22Rv1 (cell line): ENCODE measurements at regions not wholly inside any gene's neighbourhood (a gene's known extent, or its start where the extent isn't known, plus 50 kb on each side); places are given as distances from the start of the nearest gene placed in this dataset.

ENCODE experiments used
- H3K27ac ChIP-seq: fragments of 450-650 bp; 2 replicates; pipeline ENCODE4 v1.5.1; 2017
- ZFX ChIP-seq: fragments of 450-650 bp; IDR thresholded peaks from 2 replicates; pipeline ENCODE4 v1.6.1; 2017; ENCODE audit warnings: antibody characterized with exemption, borderline replicate concordance
- TF ChIP-seq, protein P1 (sequence below): fragments of 450-650 bp; IDR thresholded peaks from 2 replicates; pipeline ENCODE4 v1.5.1; 2017; ENCODE audit warnings: mild to moderate bottlenecking

DNA sequence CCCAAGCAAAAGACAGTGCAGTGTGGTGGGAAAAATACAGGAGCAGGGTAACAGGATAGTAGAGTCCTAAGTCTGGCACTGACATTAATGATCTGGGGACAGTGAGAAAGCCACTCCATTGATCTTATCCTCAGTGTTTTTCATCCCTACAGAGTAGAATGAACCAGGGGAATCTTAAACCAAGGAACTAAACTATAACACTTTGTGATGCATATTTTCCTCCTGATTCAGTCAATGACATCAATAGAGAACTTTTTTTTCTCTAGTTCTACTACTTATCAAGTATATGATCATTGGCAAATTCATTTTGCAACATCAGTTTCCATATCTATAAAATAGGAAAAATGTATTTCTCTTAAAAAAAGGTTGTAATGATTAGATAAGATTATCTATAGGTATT is 151.1 kb downstream of the TMEM26 start:
- no peak overlapping the region for H3K27ac ChIP-seq
- TF ChIP-seq ZFX, result no peak
- TF ChIP-seq, protein P1, sequence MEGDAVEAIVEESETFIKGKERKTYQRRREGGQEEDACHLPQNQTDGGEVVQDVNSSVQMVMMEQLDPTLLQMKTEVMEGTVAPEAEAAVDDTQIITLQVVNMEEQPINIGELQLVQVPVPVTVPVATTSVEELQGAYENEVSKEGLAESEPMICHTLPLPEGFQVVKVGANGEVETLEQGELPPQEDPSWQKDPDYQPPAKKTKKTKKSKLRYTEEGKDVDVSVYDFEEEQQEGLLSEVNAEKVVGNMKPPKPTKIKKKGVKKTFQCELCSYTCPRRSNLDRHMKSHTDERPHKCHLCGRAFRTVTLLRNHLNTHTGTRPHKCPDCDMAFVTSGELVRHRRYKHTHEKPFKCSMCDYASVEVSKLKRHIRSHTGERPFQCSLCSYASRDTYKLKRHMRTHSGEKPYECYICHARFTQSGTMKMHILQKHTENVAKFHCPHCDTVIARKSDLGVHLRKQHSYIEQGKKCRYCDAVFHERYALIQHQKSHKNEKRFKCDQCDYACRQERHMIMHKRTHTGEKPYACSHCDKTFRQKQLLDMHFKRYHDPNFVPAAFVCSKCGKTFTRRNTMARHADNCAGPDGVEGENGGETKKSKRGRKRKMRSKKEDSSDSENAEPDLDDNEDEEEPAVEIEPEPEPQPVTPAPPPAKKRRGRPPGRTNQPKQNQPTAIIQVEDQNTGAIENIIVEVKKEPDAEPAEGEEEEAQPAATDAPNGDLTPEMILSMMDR, result no peak

DNA sequence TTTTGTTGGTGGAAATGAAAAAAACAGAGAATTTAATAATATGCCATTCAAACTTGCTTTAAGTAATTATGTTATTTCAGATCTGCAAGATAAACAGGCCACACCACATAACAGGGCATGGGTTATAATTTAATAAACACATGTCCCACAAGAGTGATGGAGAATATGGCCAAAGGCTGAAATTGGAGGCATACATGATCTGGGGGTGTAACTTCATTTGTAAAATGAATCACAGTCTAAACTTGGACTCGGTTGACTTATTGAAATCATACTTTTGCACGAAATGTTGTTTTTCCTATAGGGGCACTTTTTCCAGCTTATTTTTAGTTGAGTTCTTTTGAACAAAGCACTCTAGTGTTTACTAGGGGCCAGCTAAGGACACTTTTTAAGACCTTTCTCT is 151.6 kb downstream of the TMEM26 start:
- TF ChIP-seq, protein P1, result no peak
- no peak for TF ChIP-seq ZFX
- H3K27ac ChIP-seq, result no peak overlapping the region

DNA sequence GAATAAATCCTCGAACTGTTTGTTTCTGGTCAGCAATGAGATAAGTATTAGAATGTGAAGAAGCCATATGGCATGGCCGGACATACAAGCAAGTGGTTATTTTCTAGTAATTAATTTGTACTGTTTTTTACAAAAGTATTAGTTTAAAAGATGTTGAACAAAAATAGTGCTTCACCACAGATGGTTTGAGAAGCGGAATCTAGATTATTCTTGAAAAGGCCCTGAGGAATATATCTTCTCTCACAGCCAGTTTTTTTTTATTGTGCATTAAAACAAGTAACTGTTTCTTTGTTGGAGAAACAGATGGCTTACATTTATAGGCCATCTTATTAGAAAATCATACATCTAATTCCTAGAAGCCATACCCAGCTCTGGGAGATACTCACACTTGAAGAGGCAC is 153.3 kb downstream of the TMEM26 start:
- H3K27ac ChIP-seq, result no peak overlapping the region
- TF ChIP-seq, protein P1, result no peak
- no peak for TF ChIP-seq ZFX

GRCh38 chr10:61299156-61299555 is 154.0 kb downstream of the TMEM26 start:
- no peak overlapping the region for H3K27ac ChIP-seq
- no peak for TF ChIP-seq ZFX
- TF ChIP-seq, protein P1, result no peak

GRCh38 chr10:61298194-61298593 is 155.0 kb downstream of the TMEM26 start:
- no peak for TF ChIP-seq ZFX
- TF ChIP-seq, protein P1, result no peak
- no peak overlapping the region for H3K27ac ChIP-seq

DNA sequence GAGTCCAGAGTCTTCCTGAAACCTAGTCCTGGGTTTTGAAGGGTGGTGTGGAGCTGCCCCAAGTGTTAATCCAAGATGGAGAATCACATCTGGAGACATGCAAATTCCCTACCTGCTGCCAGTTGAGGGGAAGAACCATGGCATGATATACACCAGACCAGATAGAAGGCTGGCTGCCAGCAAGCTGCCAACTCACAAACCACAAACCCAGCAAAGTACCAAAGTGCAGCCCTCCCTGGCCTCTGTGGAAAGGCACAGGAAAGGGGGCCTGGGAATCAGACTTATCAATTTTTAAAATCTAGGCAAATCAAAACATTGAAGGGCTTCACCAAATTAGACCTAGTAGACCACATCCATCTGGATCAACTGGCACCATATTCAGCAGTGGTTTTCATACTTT is 157.0 kb downstream of the TMEM26 start:
- TF ChIP-seq, protein P1, result no peak
- no peak for TF ChIP-seq ZFX

DNA sequence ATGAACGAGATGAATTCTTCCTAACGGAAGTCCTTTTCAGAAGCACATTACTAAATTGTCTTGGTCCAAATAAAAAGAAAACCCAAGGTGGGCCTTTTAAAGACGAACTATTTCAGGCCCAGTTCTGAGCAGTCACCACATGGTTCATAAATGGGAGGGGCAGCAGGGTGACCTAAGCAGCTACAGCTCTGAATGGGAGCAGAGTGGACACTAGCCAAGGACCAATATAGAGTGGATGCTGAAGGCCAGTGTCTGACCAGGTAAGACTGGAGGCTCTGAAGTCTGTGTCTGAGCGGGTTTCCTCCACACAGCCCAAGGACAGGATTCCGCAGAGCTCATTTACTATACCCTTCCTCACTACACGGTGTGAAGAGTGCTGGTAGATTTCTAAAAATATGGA is 159.1 kb downstream of the TMEM26 start:
- no peak for TF ChIP-seq ZFX
- TF ChIP-seq, protein P1, result no peak
- peak overlapping the region; percentile 44 for H3K27ac ChIP-seq

More for the DNA sequence above, 157.0 kb downstream of the TMEM26 start:
- no peak overlapping the region for H3K27ac ChIP-seq
